ENCODE measurements at regions not wholly inside any gene's neighbourhood (a gene's known extent, or its start where the extent isn't known, plus 50 kb on each side); places are given as distances from the start of the nearest gene placed in this dataset.

DNA sequence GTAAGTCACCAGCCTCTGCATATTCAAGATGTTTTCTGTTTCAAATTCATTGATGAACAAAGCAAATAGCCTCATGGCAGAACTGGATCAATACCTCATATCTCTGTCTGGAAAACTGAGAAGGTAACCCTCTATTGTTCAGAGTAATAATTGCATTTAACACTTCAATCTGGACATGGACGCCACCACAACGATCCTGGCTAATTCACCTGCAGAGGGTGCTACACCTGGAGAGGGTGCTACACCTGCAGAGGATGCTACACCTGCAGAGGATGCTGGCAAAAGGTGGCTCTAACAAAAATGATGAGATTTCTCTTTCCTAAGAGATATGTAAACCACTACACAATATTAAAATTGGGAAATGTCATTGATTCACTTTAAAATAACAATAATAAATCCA is 183.1 kb upstream of the HNRNPA3 start:
- no peaks in the 10 kb centered on the region for H3K36me3 ChIP-seq (ENCODE audit: control insufficient read depth in 1 of 2, insufficient read depth in 2 of 2, low read length in 2 of 2)
- no peak overlapping the region for H3K4me3 ChIP-seq (ENCODE audit: low read depth in 1 of 2, low read length in 2 of 2)
- peaks cover 0 to 21% of the 10 kb centered on the region in 2 donors for H3K4me1 ChIP-seq (ENCODE audit: control insufficient read depth in 1 of 2, insufficient read depth in 2 of 2, low read length in 2 of 2)
- H3K9me3 ChIP-seq (ENCODE audit: control insufficient read depth in 1 of 2, low read length in 2 of 2) = no peaks in the 10 kb centered on the region
- no peak overlapping the region for H3K27ac ChIP-seq (ENCODE audit: low read length)
- no peaks in the 10 kb centered on the region for H3K27me3 ChIP-seq (ENCODE audit: low read depth, low read length)

DNA sequence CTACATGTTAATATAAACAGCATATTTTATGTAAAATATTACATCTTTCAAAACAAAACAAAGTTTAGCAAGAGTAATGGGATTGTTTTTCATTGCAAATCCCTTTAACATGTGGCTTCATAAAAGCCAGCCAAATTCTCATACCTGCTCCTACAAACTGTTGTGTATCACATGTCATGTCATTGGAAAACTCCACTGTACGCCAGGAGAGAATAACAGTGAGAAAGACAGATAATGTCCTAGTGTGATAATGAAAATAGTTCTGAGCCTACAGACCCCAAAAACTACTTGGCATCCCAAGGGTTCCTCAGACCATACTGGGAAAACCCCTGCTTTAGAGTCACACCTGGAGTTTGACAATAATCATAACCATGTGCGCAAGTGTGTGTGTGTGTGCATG is 182.7 kb upstream of the HNRNPA3 start:
- H3K27ac ChIP-seq (ENCODE audit: low read length) = no peak overlapping the region
- H3K36me3 ChIP-seq (ENCODE audit: control insufficient read depth in 1 of 2, insufficient read depth in 2 of 2, low read length in 2 of 2) = no peaks in the 10 kb centered on the region
- H3K27me3 ChIP-seq (ENCODE audit: low read depth, low read length) = no peaks in the 10 kb centered on the region
- no peaks in the 10 kb centered on the region for H3K9me3 ChIP-seq (ENCODE audit: control insufficient read depth in 1 of 2, low read length in 2 of 2)
- H3K4me3 ChIP-seq (ENCODE audit: low read depth in 1 of 2, low read length in 2 of 2) = no peak overlapping the region
- H3K4me1 ChIP-seq (ENCODE audit: control insufficient read depth in 1 of 2, insufficient read depth in 2 of 2, low read length in 2 of 2) = peaks cover 0 to 21% of the 10 kb centered on the region in 2 donors

DNA sequence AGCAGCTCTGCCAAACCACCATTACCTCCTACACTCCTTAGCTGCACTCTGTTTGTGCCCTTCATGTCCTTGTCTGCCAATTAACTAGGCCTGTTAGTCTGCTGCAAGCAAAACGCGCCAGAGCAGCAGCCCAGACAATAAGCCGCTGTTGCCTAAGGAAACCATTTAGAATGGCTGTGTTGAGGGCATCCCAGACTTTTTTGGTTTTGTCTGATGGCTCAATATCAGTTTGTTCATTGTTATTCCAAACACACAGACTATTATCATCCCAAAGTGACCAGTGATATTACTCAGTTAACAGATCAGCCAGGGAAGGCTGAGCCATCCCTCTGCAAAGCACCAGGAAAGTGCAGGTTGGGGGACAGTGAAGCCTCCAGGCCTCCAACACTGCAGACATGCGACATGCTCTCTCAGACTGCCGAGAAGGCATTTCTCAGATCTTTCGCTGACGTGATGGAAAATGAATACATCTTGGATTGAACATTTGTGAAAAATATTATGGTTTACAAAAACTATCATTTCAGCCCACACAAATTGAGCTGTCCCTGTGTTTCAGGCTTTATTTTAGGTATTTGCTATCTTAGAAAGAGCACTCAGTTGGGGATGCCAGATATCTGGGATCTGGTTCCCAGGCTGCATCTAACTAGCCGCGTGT is 182.0 kb upstream of the HNRNPA3 start:
- Histone ChIP-seq H3K36me3 (ENCODE audit: control insufficient read depth in 1 of 2, insufficient read depth in 2 of 2, low read length in 2 of 2) (no peaks in the 10 kb centered on the region), H3K9me3 (ENCODE audit: control insufficient read depth in 1 of 2, low read length in 2 of 2) (no peaks in the 10 kb centered on the region), H3K27me3 (ENCODE audit: low read depth, low read length) (no peaks in the 10 kb centered on the region), H3K27ac (ENCODE audit: low read length) (no peak overlapping the region), H3K4me1 (ENCODE audit: control insufficient read depth in 1 of 2, insufficient read depth in 2 of 2, low read length in 2 of 2) (peaks cover 0 to 21% of the 10 kb centered on the region in 2 donors), H3K4me3 (ENCODE audit: low read depth in 1 of 2, low read length in 2 of 2) (no peak overlapping the region)

DNA sequence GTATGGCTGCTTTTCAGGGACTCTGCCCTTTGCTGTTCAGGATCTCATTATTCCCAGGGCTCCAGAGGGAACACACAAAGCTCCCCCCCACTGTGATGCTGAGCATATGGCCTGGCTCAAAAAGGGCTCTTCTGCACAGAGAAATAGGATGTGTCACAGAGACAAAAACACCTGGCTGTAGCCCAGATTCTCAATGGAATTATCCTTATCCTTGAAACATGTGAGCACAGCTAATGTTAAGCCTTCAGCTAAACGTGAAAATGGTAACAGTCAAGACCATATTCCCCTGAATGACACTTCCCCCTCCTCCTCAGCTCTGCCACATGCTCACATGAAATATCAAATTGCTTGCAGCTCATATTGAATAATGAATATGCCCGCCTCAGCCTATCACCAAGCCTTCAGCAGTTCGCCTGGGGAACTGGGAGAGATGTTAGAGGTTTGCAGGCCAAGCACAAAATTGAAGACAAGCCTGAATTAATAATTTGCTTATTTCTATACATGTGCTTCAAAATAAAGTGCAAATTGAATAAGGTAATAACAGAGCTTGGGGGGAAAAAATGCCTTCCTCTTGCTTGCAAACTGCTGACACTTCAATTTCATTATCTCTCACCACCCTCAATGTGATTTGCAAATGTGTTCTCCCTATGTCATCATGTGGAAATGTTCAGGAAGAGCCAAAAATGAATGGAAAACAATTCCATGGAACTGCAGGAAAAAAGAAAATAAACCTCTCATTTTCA is 181.0 kb upstream of the HNRNPA3 start:
- H3K9me3 ChIP-seq (ENCODE audit: control insufficient read depth in 1 of 2, low read length in 2 of 2) = no peaks in the 10 kb centered on the region
- no peak overlapping the region for H3K4me3 ChIP-seq (ENCODE audit: low read depth in 1 of 2, low read length in 2 of 2)
- H3K27ac ChIP-seq (ENCODE audit: low read length) = no peak overlapping the region
- H3K4me1 ChIP-seq (ENCODE audit: control insufficient read depth in 1 of 2, insufficient read depth in 2 of 2, low read length in 2 of 2) = peaks cover 0 to 21% of the 10 kb centered on the region in 2 donors
- no peaks in the 10 kb centered on the region for H3K36me3 ChIP-seq (ENCODE audit: control insufficient read depth in 1 of 2, insufficient read depth in 2 of 2, low read length in 2 of 2)
- no peaks in the 10 kb centered on the region for H3K27me3 ChIP-seq (ENCODE audit: low read depth, low read length)

DNA sequence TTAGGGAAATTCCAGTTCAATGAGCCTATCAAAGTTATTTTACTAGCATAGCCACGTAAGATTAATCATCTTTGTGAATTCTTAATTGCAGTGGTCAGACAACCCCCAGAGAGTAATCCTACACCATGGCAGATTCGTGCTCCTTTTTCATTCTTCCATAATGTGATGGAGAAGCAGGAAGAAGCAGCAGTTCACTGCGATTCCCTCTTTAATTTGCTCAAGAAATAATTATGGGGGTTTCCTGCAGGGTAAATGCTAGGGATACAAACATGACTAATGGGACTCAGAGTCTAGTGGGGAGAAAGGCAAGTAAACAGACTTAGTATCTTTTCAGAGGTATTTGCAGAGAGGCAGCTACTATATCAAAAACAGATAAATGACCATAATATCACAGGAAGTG is 175.8 kb upstream of the HNRNPA3 start:
- H3K27me3 ChIP-seq (ENCODE audit: low read depth, low read length) = no peaks in the 10 kb centered on the region
- H3K27ac ChIP-seq (ENCODE audit: low read length) = no peak overlapping the region
- no peaks in the 10 kb centered on the region for H3K4me1 ChIP-seq (ENCODE audit: control insufficient read depth in 1 of 2, insufficient read depth in 2 of 2, low read length in 2 of 2)
- H3K36me3 ChIP-seq (ENCODE audit: control insufficient read depth in 1 of 2, insufficient read depth in 2 of 2, low read length in 2 of 2) = no peaks in the 10 kb centered on the region
- H3K9me3 ChIP-seq (ENCODE audit: control insufficient read depth in 1 of 2, low read length in 2 of 2) = no peaks in the 10 kb centered on the region
- no peak overlapping the region for H3K4me3 ChIP-seq (ENCODE audit: low read depth in 1 of 2, low read length in 2 of 2)

DNA sequence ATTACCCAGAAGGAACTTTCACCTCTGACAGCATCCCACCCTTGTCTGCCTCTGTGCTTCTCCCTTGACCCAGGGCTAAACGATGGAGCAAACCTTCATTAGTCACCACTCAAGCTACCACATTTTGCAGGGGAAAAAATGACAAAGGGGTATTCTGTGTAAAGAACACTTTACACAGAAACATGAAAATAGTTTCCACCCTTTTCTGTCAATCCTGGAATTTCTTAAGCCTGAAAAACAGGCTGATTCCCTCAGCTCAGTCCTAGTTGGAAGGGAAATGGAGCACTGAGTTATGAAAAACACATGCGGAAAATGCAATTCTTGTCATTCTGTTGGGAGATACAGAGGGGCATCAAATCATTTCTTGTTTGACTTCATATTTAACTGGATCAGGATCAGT is 175.0 kb upstream of the HNRNPA3 start:
- no peak overlapping the region for H3K27ac ChIP-seq (ENCODE audit: low read length)
- H3K4me3 ChIP-seq (ENCODE audit: low read depth in 1 of 2, low read length in 2 of 2) = no peak overlapping the region
- H3K36me3 ChIP-seq (ENCODE audit: control insufficient read depth in 1 of 2, insufficient read depth in 2 of 2, low read length in 2 of 2) = no peaks in the 10 kb centered on the region
- H3K27me3 ChIP-seq (ENCODE audit: low read depth, low read length) = no peaks in the 10 kb centered on the region
- no peaks in the 10 kb centered on the region for H3K4me1 ChIP-seq (ENCODE audit: control insufficient read depth in 1 of 2, insufficient read depth in 2 of 2, low read length in 2 of 2)
- no peaks in the 10 kb centered on the region for H3K9me3 ChIP-seq (ENCODE audit: control insufficient read depth in 1 of 2, low read length in 2 of 2)

DNA sequence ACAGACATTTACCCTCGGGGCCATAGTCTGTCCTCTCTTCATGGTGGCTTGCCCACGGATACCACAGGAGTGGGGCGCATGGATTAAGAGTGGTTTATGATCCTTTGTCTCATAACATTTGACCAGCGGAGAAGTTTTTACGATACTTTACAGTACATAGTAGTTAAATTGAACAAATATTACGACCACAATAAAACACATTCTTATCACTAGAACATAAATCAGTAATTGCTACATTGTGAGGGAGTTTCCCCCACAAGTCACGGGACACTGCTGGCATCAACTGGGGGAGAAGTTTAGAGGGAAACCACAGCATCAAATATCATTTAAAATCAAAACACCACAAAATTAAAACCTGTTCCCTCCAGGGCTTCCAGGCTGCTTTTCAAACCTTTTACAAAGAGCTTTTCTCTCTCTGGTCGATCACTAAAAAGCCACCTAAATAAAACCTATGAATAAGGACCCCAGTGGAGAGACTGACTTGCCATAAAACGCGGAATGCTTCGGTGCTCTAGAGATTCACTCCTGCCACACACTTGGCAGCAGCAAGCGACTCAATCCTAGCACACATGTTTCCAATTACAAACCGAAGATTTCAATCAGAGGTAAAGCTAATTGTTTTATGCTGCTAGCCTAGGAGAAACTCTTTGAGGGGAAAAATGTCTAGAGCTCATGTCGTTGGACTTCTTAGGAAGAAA is 173.7 kb upstream of the HNRNPA3 start:
- Histone ChIP-seq H3K4me1 (ENCODE audit: control insufficient read depth in 1 of 2, insufficient read depth in 2 of 2, low read length in 2 of 2) (no peaks in the 10 kb centered on the region), H3K27me3 (ENCODE audit: low read depth, low read length) (no peaks in the 10 kb centered on the region), H3K4me3 (ENCODE audit: low read depth in 1 of 2, low read length in 2 of 2) (no peak overlapping the region)

DNA sequence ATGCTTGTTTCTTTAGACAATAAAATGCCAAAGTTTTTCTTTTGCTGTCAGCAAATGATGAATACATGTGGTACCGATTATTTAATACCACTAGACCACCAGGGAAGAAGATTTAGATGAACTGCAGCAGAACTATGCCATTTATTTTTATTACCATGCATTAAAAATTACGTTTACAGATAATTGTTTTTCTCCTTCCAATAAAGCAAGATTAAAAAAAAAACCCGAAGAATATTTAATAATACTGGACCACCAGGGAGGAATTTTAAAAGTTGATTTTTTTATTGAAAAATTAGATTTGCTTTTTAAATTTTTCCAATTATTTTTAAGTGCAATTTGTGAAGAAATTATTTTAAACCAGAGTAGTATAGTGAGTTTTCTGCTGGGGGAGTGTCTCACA is 170.3 kb upstream of the HNRNPA3 start:
- Histone ChIP-seq H3K4me1 (ENCODE audit: control insufficient read depth in 1 of 2, insufficient read depth in 2 of 2, low read length in 2 of 2) (no peaks in the 10 kb centered on the region), H3K4me3 (ENCODE audit: low read depth in 1 of 2, low read length in 2 of 2) (no peak overlapping the region), H3K9me3 (ENCODE audit: control insufficient read depth in 1 of 2, low read length in 2 of 2) (no peaks in the 10 kb centered on the region), H3K27me3 (ENCODE audit: low read depth, low read length) (no peaks in the 10 kb centered on the region), H3K36me3 (ENCODE audit: control insufficient read depth in 1 of 2, insufficient read depth in 2 of 2, low read length in 2 of 2) (no peaks in the 10 kb centered on the region), H3K27ac (ENCODE audit: low read length) (no peak overlapping the region)

More for the DNA sequence above, 173.7 kb upstream of the HNRNPA3 start:
- H3K9me3 ChIP-seq (ENCODE audit: control insufficient read depth in 1 of 2, low read length in 2 of 2) = no peaks in the 10 kb centered on the region
- no peak overlapping the region for H3K27ac ChIP-seq (ENCODE audit: low read length)
- H3K36me3 ChIP-seq (ENCODE audit: control insufficient read depth in 1 of 2, insufficient read depth in 2 of 2, low read length in 2 of 2) = no peaks in the 10 kb centered on the region

DNA sequence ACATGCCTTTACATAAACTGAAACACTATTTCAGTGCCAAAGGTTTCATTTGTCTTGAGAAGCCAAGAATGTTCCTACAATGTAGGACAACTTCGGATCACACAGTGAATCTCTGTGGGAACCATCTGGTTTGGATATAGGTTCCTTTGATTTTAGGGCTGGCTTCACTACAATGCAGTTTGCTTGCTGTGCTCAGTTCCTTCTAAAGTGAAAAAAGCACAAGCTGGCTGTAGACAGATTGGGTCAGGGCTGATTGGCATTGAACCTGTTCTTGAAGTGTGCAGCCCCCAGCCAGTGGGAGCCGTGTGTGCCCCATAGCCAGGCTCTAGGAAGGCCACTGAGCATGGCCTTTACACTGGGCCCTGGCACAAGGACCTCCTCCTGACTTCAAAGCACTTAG is 167.9 kb upstream of the HNRNPA3 start:
- Histone ChIP-seq H3K9me3 (ENCODE audit: control insufficient read depth in 1 of 2, low read length in 2 of 2) (no peaks in the 10 kb centered on the region), H3K27me3 (ENCODE audit: low read depth, low read length) (no peaks in the 10 kb centered on the region), H3K4me3 (ENCODE audit: low read depth in 1 of 2, low read length in 2 of 2) (no peak overlapping the region), H3K4me1 (ENCODE audit: control insufficient read depth in 1 of 2, insufficient read depth in 2 of 2, low read length in 2 of 2) (no peaks in the 10 kb centered on the region), H3K36me3 (ENCODE audit: control insufficient read depth in 1 of 2, insufficient read depth in 2 of 2, low read length in 2 of 2) (no peaks in the 10 kb centered on the region), H3K27ac (ENCODE audit: low read length) (no peak overlapping the region)

DNA sequence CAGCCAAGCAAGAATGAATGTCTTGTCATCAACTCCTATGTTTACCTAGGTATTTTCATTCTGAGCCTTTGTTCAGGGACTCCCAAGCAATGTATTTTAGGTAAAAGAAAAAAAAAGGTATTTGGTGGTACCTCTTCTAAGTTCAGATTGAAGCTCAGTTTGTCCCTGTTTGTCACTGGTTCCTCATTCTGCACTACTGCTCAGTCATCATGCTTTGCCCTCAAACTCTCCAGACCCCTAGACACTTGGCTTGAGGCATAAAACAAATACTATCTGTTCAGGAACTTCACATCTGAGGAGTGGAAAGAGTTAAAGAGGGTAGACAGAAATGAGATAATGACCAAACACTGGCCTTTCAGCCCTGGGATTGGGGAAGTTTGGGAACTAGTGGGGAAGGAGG is 163.6 kb upstream of the HNRNPA3 start:
- Histone ChIP-seq H3K4me1 (ENCODE audit: control insufficient read depth in 1 of 2, insufficient read depth in 2 of 2, low read length in 2 of 2) (no peaks in the 10 kb centered on the region), H3K27ac (ENCODE audit: low read length) (no peak overlapping the region), H3K9me3 (ENCODE audit: control insufficient read depth in 1 of 2, low read length in 2 of 2) (no peaks in the 10 kb centered on the region), H3K27me3 (ENCODE audit: low read depth, low read length) (no peaks in the 10 kb centered on the region), H3K4me3 (ENCODE audit: low read depth in 1 of 2, low read length in 2 of 2) (no peak overlapping the region), H3K36me3 (ENCODE audit: control insufficient read depth in 1 of 2, insufficient read depth in 2 of 2, low read length in 2 of 2) (no peaks in the 10 kb centered on the region)

DNA sequence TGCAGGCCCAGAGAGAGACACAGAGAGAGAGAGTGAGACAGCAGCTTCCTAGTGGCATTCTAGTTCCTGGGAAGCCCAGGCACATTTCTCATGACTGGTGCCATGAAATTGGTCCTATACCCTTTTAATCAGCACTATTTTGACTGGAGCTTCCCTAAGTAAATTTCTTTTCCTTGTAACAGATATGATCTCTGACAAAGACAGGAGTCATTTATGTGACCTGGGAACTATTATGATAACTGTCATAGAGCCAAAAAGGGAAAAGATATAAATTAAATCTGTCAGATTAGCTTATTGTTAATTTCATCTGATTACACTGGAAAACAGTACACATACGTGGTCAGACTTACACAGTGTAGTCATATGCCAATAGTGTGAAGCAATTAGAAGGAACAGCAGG is 161.3 kb upstream of the HNRNPA3 start:
- Histone ChIP-seq H3K27me3 (ENCODE audit: low read depth, low read length) (no peaks in the 10 kb centered on the region), H3K4me3 (ENCODE audit: low read depth in 1 of 2, low read length in 2 of 2) (no peak overlapping the region), H3K36me3 (ENCODE audit: control insufficient read depth in 1 of 2, insufficient read depth in 2 of 2, low read length in 2 of 2) (no peaks in the 10 kb centered on the region), H3K27ac (ENCODE audit: low read length) (no peak overlapping the region), H3K4me1 (ENCODE audit: control insufficient read depth in 1 of 2, insufficient read depth in 2 of 2, low read length in 2 of 2) (no peaks in the 10 kb centered on the region), H3K9me3 (ENCODE audit: control insufficient read depth in 1 of 2, low read length in 2 of 2) (no peaks in the 10 kb centered on the region)
